H1 (cell line): ENCODE measurements at regions not wholly inside any gene's neighbourhood (a gene's known extent, or its start where the extent isn't known, plus 50 kb on each side); places are given as distances from the start of the nearest gene placed in this dataset.

Experiments used
- CTCF ChIA-PET: fragments of 300-600 bp; sonication (Branson Sonifier 250); formaldehyde crosslinking; loops from one replicate; lab custom pipeline; 2021; ENCODE audit not compliant: partially characterized antibody; lab: Charles Lee
- POLR2A ChIA-PET: fragments of 300-600 bp; sonication (Branson Sonifier 250); formaldehyde crosslinking; loops from one replicate; lab custom pipeline; 2021; ENCODE audit warnings: inconsistent platforms; ENCODE audit not compliant: partially characterized antibody; lab: Charles Lee
- DNase-seq, 2 experiments: peaks; one replicate each; pipeline versions ENCODE4 v3.0.0 to v3.0.0-alpha.2; 2010 to 2022; ENCODE audit warnings: low spot score in 2 of 2, low read depth in 1 of 2, mixed read lengths in 1 of 2
- FAIRE-seq: peaks from 2 replicates; lab custom pipeline; 2011; peaks lifted over from hg19 to GRCh38; lab: Jason Lieb, UNC
- H2AFZ ChIP-seq: 2 replicates; pipeline ENCODE4 v1.8.1; 2012; ENCODE audit warnings: low read length, inconsistent platforms
- H2AK5ac ChIP-seq: 2 replicates; pipeline ENCODE4 v1.6.1; 2013; ENCODE audit warnings: low read depth, low read length
- H2BK120ac ChIP-seq: replicated peaks from 2 replicates; pipeline ENCODE3; 2013; ENCODE audit warnings: low read depth, low read length, inconsistent platforms
- H2BK12ac ChIP-seq: 2 replicates; pipeline ENCODE4 v1.6.1; 2013; ENCODE audit warnings: low read depth, low read length
- H2BK15ac ChIP-seq: 2 replicates; pipeline ENCODE4 v1.6.1; 2013; ENCODE audit warnings: low read length
- H2BK20ac ChIP-seq: 2 replicates; pipeline ENCODE4 v1.6.1; 2013; ENCODE audit warnings: low read length
- H2BK5ac ChIP-seq: 2 replicates; pipeline ENCODE4 v1.6.1; 2013; ENCODE audit warnings: low read depth, low read length
- H3K14ac ChIP-seq: 2 replicates; pipeline ENCODE4 v1.6.1; 2013; ENCODE audit warnings: inconsistent platforms; ENCODE audit not compliant: insufficient read length
- H3K18ac ChIP-seq: 2 replicates; pipeline ENCODE4 v1.6.1; 2013; ENCODE audit warnings: low read length; ENCODE audit errors: extremely low read depth
- H3K23ac ChIP-seq: 2 replicates; pipeline ENCODE4 v1.6.1; 2013; ENCODE audit warnings: inconsistent platforms; ENCODE audit not compliant: insufficient read length
- H3K23me2 ChIP-seq: 2 replicates; pipeline ENCODE4 v1.6.1; 2013; ENCODE audit warnings: low read depth, low read length
- H3K27ac ChIP-seq: 2 replicates; pipeline ENCODE4 v1.6.1; 2011; ENCODE audit warnings: low read depth, low read length, inconsistent platforms
- H3K27me3 ChIP-seq, 4 experiments: replicated peaks in 1 of 4; 1 replicate in 1 of 4; 2 replicates in 3 of 4; pipeline versions ENCODE4 v1.6.1 to v1.8.1; 2011 to 2013; ENCODE audit warnings: low read length in 3 of 4, mild to moderate bottlenecking in 3 of 4, inconsistent platforms in 2 of 4, mixed read lengths in 2 of 4, moderate library complexity in 1 of 4; ENCODE audit not compliant: control insufficient read depth in 3 of 4, insufficient read depth in 3 of 4; ENCODE audit errors: extremely low read depth in 1 of 4
- H3K36me3 ChIP-seq, 4 experiments: 2 replicates each; pipeline versions ENCODE4 v1.6.1 to v1.8.1; 2011 to 2013; ENCODE audit warnings: mild to moderate bottlenecking in 4 of 4, low read length in 3 of 4, moderate library complexity in 2 of 4, control low read depth in 1 of 4, inconsistent platforms in 1 of 4; ENCODE audit not compliant: insufficient read depth in 4 of 4, control insufficient read depth in 2 of 4
- H3K4ac ChIP-seq: replicated peaks from 2 replicates; pipeline ENCODE3; 2013; ENCODE audit warnings: low read length, low read depth, mixed read lengths, inconsistent platforms; ENCODE audit not compliant: insufficient read length
- H3K4me1 ChIP-seq, 4 experiments: replicated peaks in 1 of 4; 1 replicate in 1 of 4; 2 replicates in 3 of 4; pipeline versions ENCODE4 v1.6.1 to v1.8.1; 2011 to 2013; ENCODE audit warnings: low read length in 3 of 4, inconsistent platforms in 2 of 4, mixed read lengths in 1 of 4; ENCODE audit not compliant: insufficient read depth in 4 of 4, control insufficient read depth in 3 of 4
- H3K4me2 ChIP-seq, 2 experiments: 2 replicates each; pipeline versions ENCODE4 v1.6.1 to v1.8.1; 2011 to 2013; ENCODE audit warnings: low read depth in 2 of 2, low read length in 2 of 2, control low read depth in 1 of 2, inconsistent platforms in 1 of 2, mild to moderate bottlenecking in 1 of 2; ENCODE audit not compliant: insufficient read depth in 1 of 2
- H3K4me3 ChIP-seq, 4 experiments: fragments of 200-600, 300-600 bp in 1 of 4; sonication (generic), shearing (Covaris generic), sonication (Bioruptor Twin) in 1 of 4; 2 replicates each; pipeline versions ENCODE4 v1.5.1 to v1.8.1; 2011 to 2016; ENCODE audit warnings: low read length in 4 of 4, low read depth in 3 of 4, control low read depth in 2 of 4, inconsistent platforms in 2 of 4, mild to moderate bottlenecking in 2 of 4, mixed read lengths in 1 of 4, moderate library complexity in 1 of 4; ENCODE audit not compliant: insufficient read depth in 2 of 4; ENCODE audit errors: extremely low read depth in 1 of 4
- H3K56ac ChIP-seq: replicated peaks from 2 replicates; pipeline ENCODE3; 2013; ENCODE audit warnings: low read depth, mild to moderate bottlenecking, mixed read lengths, low read length, inconsistent platforms; ENCODE audit not compliant: insufficient read length
- H3K79me1 ChIP-seq: 2 replicates; pipeline ENCODE4 v1.6.1; 2013; ENCODE audit warnings: low read depth, low read length, control low read depth
- H3K79me2 ChIP-seq, 2 experiments: 2 replicates each; pipeline versions ENCODE4 v1.6.1 to v1.8.1; 2012 to 2013; ENCODE audit warnings: low read length in 2 of 2, mild to moderate bottlenecking in 2 of 2, inconsistent platforms in 1 of 2; ENCODE audit not compliant: insufficient read depth in 2 of 2, control insufficient read depth in 1 of 2
- H3K9ac ChIP-seq, 4 experiments: replicated peaks in 1 of 4; 1 replicate in 1 of 4; 2 replicates in 3 of 4; pipeline versions ENCODE4 v1.6.1 to v1.8.1; 2011 to 2013; ENCODE audit warnings: low read depth in 3 of 4, low read length in 3 of 4, control low read depth in 2 of 4, mild to moderate bottlenecking in 2 of 4, moderate library complexity in 2 of 4, inconsistent platforms in 1 of 4; ENCODE audit errors: extremely low read depth in 1 of 4
- H3K9me3 ChIP-seq, 2 experiments: 2 replicates each; pipeline versions ENCODE4 v1.6.1 to v1.8.1; 2012 to 2013; ENCODE audit warnings: mild to moderate bottlenecking in 2 of 2, moderate library complexity in 2 of 2, control low read depth in 1 of 2, inconsistent platforms in 1 of 2, low read depth in 1 of 2, low read length in 1 of 2, mixed read lengths in 1 of 2; ENCODE audit not compliant: insufficient read depth in 2 of 2
- H4K20me1 ChIP-seq, 2 experiments: replicated peaks in 1 of 2; 2 replicates each; pipeline versions ENCODE3 to v1.8.1; 2011 to 2013; ENCODE audit warnings: inconsistent platforms in 2 of 2, low read length in 2 of 2, mild to moderate bottlenecking in 1 of 2; ENCODE audit not compliant: insufficient read depth in 2 of 2, control insufficient read depth in 1 of 2
- H4K5ac ChIP-seq: 2 replicates; pipeline ENCODE4 v1.6.1; 2013; ENCODE audit warnings: low read length, low read depth, mixed read lengths, inconsistent platforms; ENCODE audit not compliant: insufficient read length
- H4K8ac ChIP-seq: 2 replicates; pipeline ENCODE4 v1.8.0; 2013; ENCODE audit warnings: mild to moderate bottlenecking, moderate library complexity, low read length, inconsistent platforms; ENCODE audit not compliant: insufficient read depth; ENCODE audit errors: extremely low read depth
- H4K91ac ChIP-seq: replicated peaks from 2 replicates; pipeline ENCODE3; 2013; ENCODE audit warnings: low read length, mixed read lengths, inconsistent platforms; ENCODE audit not compliant: insufficient read length
- BACH1 ChIP-seq: IDR thresholded peaks from 2 replicates; pipeline ENCODE4 v1.6.1; 2012; ENCODE audit warnings: low read length, improper control_type of control experiment
- CBX8 ChIP-seq: fragments of 300-800, 300-1000 bp; sonication (generic); IDR thresholded peaks from 2 replicates; pipeline ENCODE4 v1.7.1; 2016; ENCODE audit warnings: low read depth, low read length, borderline replicate concordance
- FOSL1 ChIP-seq: IDR thresholded peaks from 2 replicates; pipeline ENCODE4 v1.6.1; 2011; ENCODE audit warnings: mild to moderate bottlenecking, low read depth, low read length, moderate library complexity; ENCODE audit not compliant: insufficient read depth
- KDM4A ChIP-seq: IDR thresholded peaks from one replicate; pipeline ENCODE4 v1.7.1; 2012; ENCODE audit warnings: low read depth, mild to moderate bottlenecking, moderate library complexity, low read length, inconsistent platforms; ENCODE audit not compliant: severe bottlenecking
- POLR2AphosphoS5 ChIP-seq: IDR thresholded peaks from 2 replicates; pipeline ENCODE4 v1.6.1; 2011; ENCODE audit warnings: low read depth, low read length
- RFX5 ChIP-seq: IDR thresholded peaks from 2 replicates; pipeline ENCODE4 v1.6.1; 2011; ENCODE audit warnings: low read depth, low read length, improper control_type of control experiment, borderline replicate concordance
- WGBS, 2 experiments: shearing (Covaris generic) in 1 of 2; methylation state at CpG; one replicate each; pipeline versions ENCODE4 v1.1.6 to v1.1.7; 2013 to 2015; ENCODE audit warnings: low lambda C conversion rate in 2 of 2, mixed read lengths in 2 of 2, inconsistent platforms in 1 of 2, low coverage in 1 of 2, missing lambda C conversion rate in 1 of 2; ENCODE audit not compliant: insufficient replicate concordance in 2 of 2, insufficient coverage in 1 of 2, insufficient read length in 1 of 2; ENCODE audit errors: extremely low coverage in 1 of 2, missing lambda C conversion rate in 1 of 2; 5-methylcytosine and 5-hydroxymethylcytosine counted together

GRCh38 chr7:25486656-25487055, 258.4 kb upstream of the NPVF start:
- no peak for FAIRE-seq
- POLR2A ChIA-PET: no interaction called here
- H4K20me1 ChIP-seq: no peaks in the 10 kb centered on the region

More at GRCh38 chr7:25486656-25487055, 258.4 kb upstream of the NPVF start:
- Histone ChIP-seq H2BK15ac (no peak overlapping the region), H3K36me3 (no peaks in the 10 kb centered on the region), H3K79me1 (no peaks in the 10 kb centered on the region), H3K4me1 (no peaks in the 10 kb centered on the region), H2BK120ac (no peak overlapping the region), H2BK20ac (no peak overlapping the region), H3K4me2 (no peak overlapping the region), H3K9ac (no peak overlapping the region), H3K27me3 (no peaks in the 10 kb centered on the region), H3K56ac (no peak overlapping the region), H2AK5ac (no peak overlapping the region), H2AFZ (no peak overlapping the region), H3K23me2 (no peaks in the 10 kb centered on the region), H3K27ac (no peak overlapping the region), H3K14ac (no peak overlapping the region), H3K79me2 (no peaks in the 10 kb centered on the region), H3K4me3 (no peak overlapping the region), H3K4ac (no peak overlapping the region), H3K23ac (no peak overlapping the region), H4K91ac (no peak overlapping the region), H4K8ac (no peak overlapping the region), H3K9me3 (no peaks in the 10 kb centered on the region), H4K5ac (no peak overlapping the region), H2BK12ac (no peak overlapping the region), H2BK5ac (no peak overlapping the region), H3K18ac (no peak overlapping the region)
- no peak for DNase-seq
- 92% methylated on average over 2 of the region's 2 CpGs; no CpG with 5 or more reads in 1 of the 2 experiments for WGBS, 2 experiments
- TF ChIP-seq RFX5: no peak
- TF ChIP-seq FOSL1: no peak
- TF ChIP-seq CBX8: no peak
- TF ChIP-seq KDM4A: no peak
- no peak for TF ChIP-seq BACH1
- no peak for TF ChIP-seq POLR2AphosphoS5
- CTCF ChIA-PET: interaction anchor here (0.9 kb wide), 1 partner anchor 306 kb away, joined by 3 read pairs; no protein-coding TSS in a partner anchor
